ENCODE measurements at regions not wholly inside any gene's neighbourhood (a gene's known extent, or its start where the extent isn't known, plus 50 kb on each side); places are given as distances from the start of the nearest gene placed in this dataset.
"Not testable (repeated sequence)": the region's sequence is repeated elsewhere in the genome, so short reads cannot be mapped to it uniquely, and the experiment has no call there.

DNA sequence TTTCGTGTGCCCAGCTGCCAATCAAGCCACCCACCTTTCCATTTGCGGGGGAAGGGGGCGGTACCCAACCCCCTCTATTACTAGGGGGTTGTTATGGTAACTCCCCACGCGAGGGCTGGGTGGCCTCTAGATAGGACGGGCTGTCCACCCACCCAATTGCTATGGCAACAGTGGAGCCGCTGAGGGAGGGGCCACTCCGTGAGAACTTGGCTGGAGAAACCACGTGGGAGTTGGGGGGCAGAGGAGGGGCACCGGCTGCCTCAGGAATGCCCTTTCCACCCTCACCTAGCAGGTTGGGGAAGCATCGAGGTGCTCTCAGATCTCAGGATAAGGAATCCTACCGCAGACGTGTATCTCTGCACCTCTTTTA, 220.0 kb upstream of the NOTCH2NLA start:
- TF ChIP-seq, protein P1, sequence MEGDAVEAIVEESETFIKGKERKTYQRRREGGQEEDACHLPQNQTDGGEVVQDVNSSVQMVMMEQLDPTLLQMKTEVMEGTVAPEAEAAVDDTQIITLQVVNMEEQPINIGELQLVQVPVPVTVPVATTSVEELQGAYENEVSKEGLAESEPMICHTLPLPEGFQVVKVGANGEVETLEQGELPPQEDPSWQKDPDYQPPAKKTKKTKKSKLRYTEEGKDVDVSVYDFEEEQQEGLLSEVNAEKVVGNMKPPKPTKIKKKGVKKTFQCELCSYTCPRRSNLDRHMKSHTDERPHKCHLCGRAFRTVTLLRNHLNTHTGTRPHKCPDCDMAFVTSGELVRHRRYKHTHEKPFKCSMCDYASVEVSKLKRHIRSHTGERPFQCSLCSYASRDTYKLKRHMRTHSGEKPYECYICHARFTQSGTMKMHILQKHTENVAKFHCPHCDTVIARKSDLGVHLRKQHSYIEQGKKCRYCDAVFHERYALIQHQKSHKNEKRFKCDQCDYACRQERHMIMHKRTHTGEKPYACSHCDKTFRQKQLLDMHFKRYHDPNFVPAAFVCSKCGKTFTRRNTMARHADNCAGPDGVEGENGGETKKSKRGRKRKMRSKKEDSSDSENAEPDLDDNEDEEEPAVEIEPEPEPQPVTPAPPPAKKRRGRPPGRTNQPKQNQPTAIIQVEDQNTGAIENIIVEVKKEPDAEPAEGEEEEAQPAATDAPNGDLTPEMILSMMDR (IDR thresholded peaks at IDR 0.05) = not testable (repeated sequence)
- TF ChIP-seq POLR2A (IDR thresholded peaks at IDR 0.05) = not testable (repeated sequence)

Measured in adrenal gland (tissue), 5 donors.